H9 (cell line): ENCODE measurements at regions not wholly inside any gene's neighbourhood (a gene's known extent, or its start where the extent isn't known, plus 50 kb on each side); places are given as distances from the start of the nearest gene placed in this dataset.

Experiments used
- DNase-seq: peaks from one replicate; pipeline ENCODE4 v3.0.0-alpha.2; 2017
- H2AFZ ChIP-seq: one replicate; pipeline ENCODE4 v1.6.1; 2013; ENCODE audit warnings: mild to moderate bottlenecking, low read length, control low read depth, moderate library complexity
- H2AK5ac ChIP-seq: 2 replicates; pipeline ENCODE4 v1.6.1; 2013; ENCODE audit warnings: low read length, control low read depth, mixed read lengths; ENCODE audit not compliant: insufficient read length
- H2BK120ac ChIP-seq: one replicate; pipeline ENCODE4 v1.6.1; 2013; ENCODE audit warnings: low read depth, mild to moderate bottlenecking, low read length, control low read depth, inconsistent platforms; ENCODE audit not compliant: poor library complexity, severe bottlenecking
- H2BK12ac ChIP-seq: 2 replicates; pipeline ENCODE4 v1.6.1; 2013; ENCODE audit warnings: low read length, control low read depth, mixed read lengths, low read depth; ENCODE audit not compliant: insufficient read length
- H2BK15ac ChIP-seq: 2 replicates; pipeline ENCODE4 v1.6.1; 2013; ENCODE audit warnings: low read depth, low read length, control low read depth
- H2BK20ac ChIP-seq: one replicate; pipeline ENCODE4 v1.6.1; 2013; ENCODE audit warnings: low read depth, mild to moderate bottlenecking, low read length, control low read depth, inconsistent platforms; ENCODE audit not compliant: poor library complexity, severe bottlenecking
- H2BK5ac ChIP-seq: 2 replicates; pipeline ENCODE4 v1.6.1; 2013; ENCODE audit warnings: low read length, control low read depth, mixed read lengths; ENCODE audit not compliant: insufficient read length
- H3K14ac ChIP-seq: 2 replicates; pipeline ENCODE4 v1.6.1; 2013; ENCODE audit warnings: low read length, control low read depth; ENCODE audit not compliant: insufficient read depth
- H3K18ac ChIP-seq: 2 replicates; pipeline ENCODE4 v1.6.1; 2013; ENCODE audit warnings: low read depth, mild to moderate bottlenecking, mixed read lengths, low read length, control low read depth; ENCODE audit not compliant: insufficient read length
- H3K23ac ChIP-seq: 2 replicates; pipeline ENCODE4 v1.6.1; 2013; ENCODE audit warnings: low read length, control low read depth, mixed read lengths, low read depth; ENCODE audit not compliant: insufficient read length
- H3K23me2 ChIP-seq: 2 replicates; pipeline ENCODE4 v1.6.1; 2013; ENCODE audit warnings: low read depth, mild to moderate bottlenecking, mixed read lengths, low read length, control low read depth; ENCODE audit not compliant: insufficient read length, poor library complexity, severe bottlenecking
- H3K27ac ChIP-seq: 2 replicates; pipeline ENCODE4 v1.5.1; 2013; ENCODE audit warnings: low read length, control low read depth, mixed read lengths, low read depth; ENCODE audit not compliant: insufficient read length
- H3K27me3 ChIP-seq: 2 replicates; pipeline ENCODE4 v1.6.1; 2013; ENCODE audit warnings: low read length, control low read depth, inconsistent platforms; ENCODE audit not compliant: insufficient read depth
- H3K4ac ChIP-seq: 2 replicates; pipeline ENCODE4 v1.6.1; 2013; ENCODE audit warnings: low read depth, mild to moderate bottlenecking, control low read depth, inconsistent platforms, low read length, moderate library complexity
- H3K4me1 ChIP-seq: 2 replicates; pipeline ENCODE4 v1.6.1; 2013; ENCODE audit warnings: low read length, control low read depth, inconsistent platforms; ENCODE audit not compliant: insufficient read depth
- H3K4me2 ChIP-seq: 2 replicates; pipeline ENCODE4 v1.6.1; 2013; ENCODE audit warnings: low read length, control low read depth, mixed read lengths; ENCODE audit not compliant: insufficient read length, insufficient read depth
- H3K56ac ChIP-seq: 2 replicates; pipeline ENCODE4 v1.6.1; 2013; ENCODE audit warnings: low read depth, mild to moderate bottlenecking, mixed read lengths, low read length, control low read depth; ENCODE audit not compliant: insufficient read length
- H3K79me1 ChIP-seq: 2 replicates; pipeline ENCODE4 v1.6.1; 2013; ENCODE audit warnings: low read depth, mild to moderate bottlenecking, moderate library complexity, low read length, control low read depth, inconsistent platforms; ENCODE audit not compliant: insufficient read depth, poor library complexity, severe bottlenecking
- H3K79me2 ChIP-seq: 2 replicates; pipeline ENCODE4 v1.6.1; 2013; ENCODE audit warnings: low read length, control low read depth, inconsistent platforms; ENCODE audit not compliant: insufficient read depth
- H3K9ac ChIP-seq: 2 replicates; pipeline ENCODE4 v1.6.1; 2013; ENCODE audit warnings: low read length, control low read depth, mixed read lengths; ENCODE audit not compliant: insufficient read length; ENCODE audit errors: extremely low read depth
- H3K9me3 ChIP-seq: one replicate; pipeline ENCODE4 v1.6.1; 2013; ENCODE audit warnings: low read depth, low read length, inconsistent platforms; ENCODE audit not compliant: control insufficient read depth
- H3T11ph ChIP-seq: one replicate; pipeline ENCODE4 v1.6.1; 2013; ENCODE audit warnings: mild to moderate bottlenecking, low read length, control low read depth, inconsistent platforms
- H4K20me1 ChIP-seq: one replicate; pipeline ENCODE4 v1.6.1; 2013; ENCODE audit not compliant: control insufficient read depth, insufficient read length, insufficient read depth
- H4K5ac ChIP-seq: 2 replicates; pipeline ENCODE4 v1.6.1; 2013; ENCODE audit warnings: low read depth, mild to moderate bottlenecking, mixed read lengths, low read length, control low read depth; ENCODE audit not compliant: insufficient read length
- H4K8ac ChIP-seq: replicated peaks from 2 replicates; pipeline ENCODE4 v1.6.1; 2013; ENCODE audit warnings: low read length, control low read depth, mixed read lengths, low read depth; ENCODE audit not compliant: insufficient read length
- H4K91ac ChIP-seq: 2 replicates; pipeline ENCODE4 v1.6.1; 2013; ENCODE audit warnings: low read depth, mild to moderate bottlenecking, moderate library complexity, mixed read lengths, low read length, control low read depth; ENCODE audit not compliant: insufficient read length
- H3K27ac Mint-ChIP-seq, 3 experiments: 2 replicates in 2 of 3; 3 replicates in 1 of 3; pipeline ENCODE4 v1.8.0; 2020 to 2021; ENCODE audit warnings: mixed read lengths in 3 of 3, mild to moderate bottlenecking in 1 of 3, moderate library complexity in 1 of 3
- H3K27me3 Mint-ChIP-seq: 2 replicates; pipeline ENCODE4 v1.8.0; 2021; ENCODE audit warnings: low read depth, mild to moderate bottlenecking, moderate library complexity, mixed read lengths
- H3K36me3 Mint-ChIP-seq, 3 experiments: 2 replicates in 2 of 3; 3 replicates in 1 of 3; pipeline ENCODE4 v1.8.0; 2020 to 2021; ENCODE audit warnings: low read depth in 3 of 3, mixed read lengths in 3 of 3; ENCODE audit not compliant: insufficient read depth in 1 of 3
- H3K4me1 Mint-ChIP-seq, 2 experiments: 2 replicates each; pipeline ENCODE4 v1.8.0; 2020; ENCODE audit warnings: mixed read lengths in 2 of 2
- H3K4me3 Mint-ChIP-seq, 2 experiments: 2 replicates in 1 of 2; 3 replicates in 1 of 2; pipeline ENCODE4 v1.8.0; 2020 to 2021; ENCODE audit warnings: mild to moderate bottlenecking in 2 of 2, mixed read lengths in 2 of 2, moderate library complexity in 1 of 2
- H3K9me3 Mint-ChIP-seq, 2 experiments: 2 replicates in 1 of 2; 3 replicates in 1 of 2; pipeline ENCODE4 v1.8.0; 2020; ENCODE audit warnings: mild to moderate bottlenecking in 2 of 2, mixed read lengths in 2 of 2, moderate library complexity in 1 of 2
- WGBS: extraction: QIAGEN DNeasy Blood & Tissue Kit; methylation state at CpG from one replicate; pipeline ENCODE4 v1.1.7; 2013; ENCODE audit warnings: missing lambda C conversion rate, low lambda C conversion rate, mixed read lengths; ENCODE audit not compliant: insufficient read length; ENCODE audit errors: extremely low coverage; 5-methylcytosine and 5-hydroxymethylcytosine counted together
- TF ChIP-seq, protein P1 (sequence below): fragments of 200-600 bp; sonication (generic); conservative IDR thresholded peaks from 3 replicates; pipeline ENCODE4 v1.8.0; 2021; ENCODE audit warnings: antibody characterized with exemption, mild to moderate bottlenecking

DNA sequence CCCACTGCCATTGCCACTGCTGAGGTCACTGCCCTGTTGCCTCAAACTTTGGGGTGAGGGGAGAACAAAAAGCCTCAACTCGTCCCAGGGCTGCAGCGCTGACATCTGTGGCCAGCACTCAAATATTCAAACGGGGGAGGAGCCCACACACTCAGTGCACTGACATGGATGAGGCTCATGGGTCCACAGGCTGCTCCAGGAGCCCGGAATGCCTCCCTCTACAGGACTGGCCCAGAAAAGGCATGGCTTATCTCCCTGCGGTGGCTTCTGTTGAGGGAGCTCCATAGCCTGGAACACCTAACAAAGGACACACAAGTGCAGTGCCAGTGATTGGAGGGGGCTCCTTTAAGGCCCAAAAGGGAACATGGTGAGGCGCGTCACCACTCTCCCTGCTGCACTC, 341.1 kb upstream of the LUZP2 start:
- Histone ChIP-seq H3K4ac (no peak overlapping the region), H4K20me1 (no peaks in the 10 kb centered on the region)
- H3K27ac Mint-ChIP-seq, result no peak overlapping the region

More for the DNA sequence above, 341.1 kb upstream of the LUZP2 start:
- Histone ChIP-seq H4K8ac (no peak overlapping the region), H3K9me3 (no peaks in the 10 kb centered on the region), H2AFZ (no peak overlapping the region), H3K27ac (no peak overlapping the region), H4K5ac (no peak overlapping the region), H3K27me3 (no peaks in the 10 kb centered on the region), H3T11ph (no peak overlapping the region), H3K79me2 (no peaks in the 10 kb centered on the region), H3K79me1 (no peaks in the 10 kb centered on the region), H3K4me2 (no peak overlapping the region), H2AK5ac (no peak overlapping the region), H3K23me2 (no peaks in the 10 kb centered on the region), H2BK20ac (no peak overlapping the region), H2BK15ac (no peak overlapping the region), H3K18ac (no peak overlapping the region), H3K14ac (no peak overlapping the region), H2BK5ac (no peak overlapping the region), H4K91ac (no peak overlapping the region), H3K56ac (no peak overlapping the region), H2BK12ac (no peak overlapping the region), H2BK120ac (no peak overlapping the region), H3K23ac (no peak overlapping the region), H3K4me1 (no peaks in the 10 kb centered on the region), H3K9ac (no peak overlapping the region)
- H3K36me3 Mint-ChIP-seq, result no peaks in the 10 kb centered on the region
- H3K4me1 Mint-ChIP-seq, result peaks cover 5 to 9% of the 10 kb centered on the region in 2 experiments; a peak in 2 of 4 replicates
- no CpG with 5 or more reads among the region's 7 CpGs for WGBS
- no peak overlapping the region for H3K4me3 Mint-ChIP-seq
- peak; percentile 63 for DNase-seq
- H3K9me3 Mint-ChIP-seq, result no peaks in the 10 kb centered on the region
- TF ChIP-seq, protein P1, sequence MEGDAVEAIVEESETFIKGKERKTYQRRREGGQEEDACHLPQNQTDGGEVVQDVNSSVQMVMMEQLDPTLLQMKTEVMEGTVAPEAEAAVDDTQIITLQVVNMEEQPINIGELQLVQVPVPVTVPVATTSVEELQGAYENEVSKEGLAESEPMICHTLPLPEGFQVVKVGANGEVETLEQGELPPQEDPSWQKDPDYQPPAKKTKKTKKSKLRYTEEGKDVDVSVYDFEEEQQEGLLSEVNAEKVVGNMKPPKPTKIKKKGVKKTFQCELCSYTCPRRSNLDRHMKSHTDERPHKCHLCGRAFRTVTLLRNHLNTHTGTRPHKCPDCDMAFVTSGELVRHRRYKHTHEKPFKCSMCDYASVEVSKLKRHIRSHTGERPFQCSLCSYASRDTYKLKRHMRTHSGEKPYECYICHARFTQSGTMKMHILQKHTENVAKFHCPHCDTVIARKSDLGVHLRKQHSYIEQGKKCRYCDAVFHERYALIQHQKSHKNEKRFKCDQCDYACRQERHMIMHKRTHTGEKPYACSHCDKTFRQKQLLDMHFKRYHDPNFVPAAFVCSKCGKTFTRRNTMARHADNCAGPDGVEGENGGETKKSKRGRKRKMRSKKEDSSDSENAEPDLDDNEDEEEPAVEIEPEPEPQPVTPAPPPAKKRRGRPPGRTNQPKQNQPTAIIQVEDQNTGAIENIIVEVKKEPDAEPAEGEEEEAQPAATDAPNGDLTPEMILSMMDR, result peak; percentile 53
- no peaks in the 10 kb centered on the region for H3K27me3 Mint-ChIP-seq
